Activated CD8-positive, alpha-beta T cell treated with anti-CD3 and anti-CD28 coated beads for 36 hours (primary cell): ENCODE measurements at regions not wholly inside any gene's neighbourhood (a gene's known extent, or its start where the extent isn't known, plus 50 kb on each side); places are given as distances from the start of the nearest gene placed in this dataset.

ENCODE experiments used
- ATAC-seq: fragments of 200-7000 bp; cut with Tn5 transposase; one replicate; pipeline ENCODE4 v1.10.0; 2021; ENCODE audit warnings: mild to moderate bottlenecking, moderate library complexity
- CTCF ChIA-PET: fragments of 350-600 bp; sonication (Branson Sonifier 250); formaldehyde crosslinking; loops from one replicate; lab custom pipeline; 2021; ENCODE audit warnings: antibody characterized with exemption; lab: Charles Lee
- POLR2A ChIA-PET: fragments of 350-600 bp; sonication (Branson Sonifier 250); formaldehyde crosslinking; loops from one replicate; lab custom pipeline; 2021; ENCODE audit warnings: antibody characterized with exemption; lab: Charles Lee
- DNase-seq: peaks from one replicate; pipeline ENCODE4 v3.0.0-alpha.2; 2020
- H3K27ac Mint-ChIP-seq: one replicate; pipeline ENCODE4 v1.8.0; 2021; ENCODE audit warnings: mild to moderate bottlenecking, mixed read lengths
- H3K27me3 Mint-ChIP-seq: one replicate; pipeline ENCODE4 v1.8.0; 2021; ENCODE audit warnings: mixed read lengths
- H3K36me3 Mint-ChIP-seq: one replicate; pipeline ENCODE4 v1.8.0; 2021; ENCODE audit warnings: low read depth, mixed read lengths
- H3K4me1 Mint-ChIP-seq: one replicate; pipeline ENCODE4 v1.8.0; 2021; ENCODE audit warnings: low read depth, mixed read lengths
- H3K4me3 Mint-ChIP-seq: one replicate; pipeline ENCODE4 v1.8.0; 2021; ENCODE audit warnings: mild to moderate bottlenecking, moderate library complexity, mixed read lengths
- H3K9me3 Mint-ChIP-seq: one replicate; pipeline ENCODE4 v1.8.0; 2021; ENCODE audit warnings: mixed read lengths
- intact Hi-C: fragments of 100-400 bp; cut with micrococcal nuclease; formaldehyde crosslinking; loops from one replicate; pipeline ENCODE4 v1.10.0; 2022
- TF ChIP-seq, protein P1 (sequence below): fragments of 200-600 bp; IDR thresholded peaks from one replicate; pipeline ENCODE4 v1.8.0; 2022; ENCODE audit warnings: antibody characterized with exemption, mild to moderate bottlenecking

DNA sequence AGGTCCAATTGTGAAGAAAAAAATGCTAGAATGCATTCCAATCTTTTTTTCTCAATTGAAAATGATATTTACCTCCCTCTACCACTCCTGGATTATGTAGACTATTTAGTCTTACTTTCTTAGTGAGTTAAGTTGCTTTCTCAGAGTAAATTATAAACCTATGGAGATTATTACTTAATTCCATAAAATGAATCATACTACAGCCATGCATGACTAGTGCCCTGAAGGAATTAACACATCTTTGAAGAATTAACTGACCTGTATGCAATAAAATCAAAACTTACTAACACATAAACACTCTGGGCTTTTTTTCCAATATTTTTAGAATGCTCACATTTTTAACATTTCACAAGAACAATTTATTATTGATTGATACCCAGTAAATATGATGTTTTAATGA is 379.4 kb upstream of the DACH1 start:
- TF ChIP-seq, protein P1, sequence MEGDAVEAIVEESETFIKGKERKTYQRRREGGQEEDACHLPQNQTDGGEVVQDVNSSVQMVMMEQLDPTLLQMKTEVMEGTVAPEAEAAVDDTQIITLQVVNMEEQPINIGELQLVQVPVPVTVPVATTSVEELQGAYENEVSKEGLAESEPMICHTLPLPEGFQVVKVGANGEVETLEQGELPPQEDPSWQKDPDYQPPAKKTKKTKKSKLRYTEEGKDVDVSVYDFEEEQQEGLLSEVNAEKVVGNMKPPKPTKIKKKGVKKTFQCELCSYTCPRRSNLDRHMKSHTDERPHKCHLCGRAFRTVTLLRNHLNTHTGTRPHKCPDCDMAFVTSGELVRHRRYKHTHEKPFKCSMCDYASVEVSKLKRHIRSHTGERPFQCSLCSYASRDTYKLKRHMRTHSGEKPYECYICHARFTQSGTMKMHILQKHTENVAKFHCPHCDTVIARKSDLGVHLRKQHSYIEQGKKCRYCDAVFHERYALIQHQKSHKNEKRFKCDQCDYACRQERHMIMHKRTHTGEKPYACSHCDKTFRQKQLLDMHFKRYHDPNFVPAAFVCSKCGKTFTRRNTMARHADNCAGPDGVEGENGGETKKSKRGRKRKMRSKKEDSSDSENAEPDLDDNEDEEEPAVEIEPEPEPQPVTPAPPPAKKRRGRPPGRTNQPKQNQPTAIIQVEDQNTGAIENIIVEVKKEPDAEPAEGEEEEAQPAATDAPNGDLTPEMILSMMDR: no peak
- no peaks in the 10 kb centered on the region for H3K36me3 Mint-ChIP-seq
- ChIA-PET POLR2A (no interaction called here), CTCF (no interaction called here)
- intact Hi-C loops: no loop called here
- ATAC-seq (no peak), DNase-seq (no peak)
- H3K27me3 Mint-ChIP-seq: no peaks in the 10 kb centered on the region
- no peak overlapping the region for H3K27ac Mint-ChIP-seq
- H3K9me3 Mint-ChIP-seq: no peaks in the 10 kb centered on the region
- no peaks in the 10 kb centered on the region for H3K4me1 Mint-ChIP-seq
- no peak overlapping the region for H3K4me3 Mint-ChIP-seq

DNA sequence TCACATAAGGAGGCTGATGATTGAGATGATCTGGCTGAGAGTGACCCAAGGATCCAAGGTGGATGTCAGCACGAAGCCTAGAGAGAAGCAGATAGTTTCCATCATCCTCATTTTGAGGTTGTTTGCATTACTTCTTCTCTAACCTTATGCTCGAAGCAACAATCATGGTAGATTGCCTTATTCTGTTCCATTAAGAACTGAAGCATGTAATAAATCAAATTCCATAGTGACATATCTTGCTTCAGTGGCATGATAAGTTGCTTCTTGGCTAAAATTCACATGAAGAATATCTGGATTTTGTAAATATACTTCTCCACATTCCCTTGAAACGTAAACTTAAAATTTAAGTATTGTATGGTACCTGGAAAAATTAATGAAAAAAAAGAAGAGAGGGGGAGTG is 377.8 kb upstream of the DACH1 start:
- no peak for ATAC-seq
- Mint-ChIP-seq H3K4me1 (no peaks in the 10 kb centered on the region), H3K27ac (no peak overlapping the region), H3K4me3 (no peak overlapping the region), H3K36me3 (no peaks in the 10 kb centered on the region), H3K9me3 (no peaks in the 10 kb centered on the region), H3K27me3 (no peaks in the 10 kb centered on the region)
- TF ChIP-seq, protein P1: no peak
- intact Hi-C loops: no loop called here
- ChIA-PET POLR2A (no interaction called here), CTCF (no interaction called here)
- DNase-seq: no peak

DNA sequence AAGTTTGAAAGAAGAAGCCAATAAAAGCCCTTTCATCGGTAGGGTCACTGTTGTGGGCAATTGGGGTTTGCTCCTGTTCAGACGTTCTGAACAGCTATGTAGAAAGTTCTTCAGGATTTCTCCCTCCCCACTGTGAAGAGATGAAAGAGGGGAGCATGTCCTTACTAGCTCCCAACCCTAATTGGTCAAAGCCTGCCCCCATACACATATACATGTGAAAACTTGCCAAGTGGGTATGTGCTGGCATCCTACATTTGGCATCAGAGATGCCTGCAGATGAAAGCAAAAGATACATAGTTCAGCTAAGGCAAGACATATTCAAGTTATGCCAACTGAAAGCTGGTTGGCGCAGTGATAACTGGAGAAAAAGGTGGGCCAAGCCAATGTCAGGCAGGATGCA is 363.1 kb upstream of the DACH1 start:
- POLR2A ChIA-PET: no interaction called here
- ATAC-seq: no peak
- no peaks in the 10 kb centered on the region for H3K36me3 Mint-ChIP-seq
- TF ChIP-seq, protein P1: no peak
- H3K9me3 Mint-ChIP-seq: peaks cover under 1% of the 10 kb centered on the region
- no peak overlapping the region for H3K4me3 Mint-ChIP-seq
- CTCF ChIA-PET: no interaction called here
- H3K27ac Mint-ChIP-seq: no peak overlapping the region
- intact Hi-C loops: no loop called here
- no peak for DNase-seq
- H3K4me1 Mint-ChIP-seq: no peaks in the 10 kb centered on the region
- no peaks in the 10 kb centered on the region for H3K27me3 Mint-ChIP-seq

DNA sequence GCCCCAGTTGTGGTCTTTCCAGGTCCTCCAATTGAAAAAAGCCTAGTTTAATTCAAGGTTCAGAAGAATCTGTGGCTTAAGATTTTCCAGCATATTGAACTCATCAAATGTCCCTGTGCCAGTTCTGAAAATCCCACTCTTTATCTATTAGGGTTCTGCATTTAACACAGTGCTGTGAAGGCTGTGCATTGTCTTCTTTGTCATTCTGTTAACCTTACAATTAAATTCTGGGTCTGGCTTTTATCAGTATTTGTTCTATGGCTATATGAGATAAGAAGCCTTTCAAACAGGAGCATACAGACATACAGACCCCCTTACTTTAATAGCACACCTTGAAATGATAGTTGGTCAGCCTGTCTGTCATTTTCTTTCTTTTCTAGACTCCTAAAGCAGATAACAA is 362.1 kb upstream of the DACH1 start:
- peaks cover 1% of the 10 kb centered on the region for H3K9me3 Mint-ChIP-seq
- H3K27me3 Mint-ChIP-seq: no peaks in the 10 kb centered on the region
- no peaks in the 10 kb centered on the region for H3K36me3 Mint-ChIP-seq
- ChIA-PET POLR2A (no interaction called here), CTCF (no interaction called here)
- TF ChIP-seq, protein P1: no peak
- H3K4me1 Mint-ChIP-seq: no peaks in the 10 kb centered on the region
- H3K27ac Mint-ChIP-seq: no peak overlapping the region
- no peak overlapping the region for H3K4me3 Mint-ChIP-seq
- DNase-seq (no peak), ATAC-seq (no peak)
- intact Hi-C loops: no loop called here

DNA sequence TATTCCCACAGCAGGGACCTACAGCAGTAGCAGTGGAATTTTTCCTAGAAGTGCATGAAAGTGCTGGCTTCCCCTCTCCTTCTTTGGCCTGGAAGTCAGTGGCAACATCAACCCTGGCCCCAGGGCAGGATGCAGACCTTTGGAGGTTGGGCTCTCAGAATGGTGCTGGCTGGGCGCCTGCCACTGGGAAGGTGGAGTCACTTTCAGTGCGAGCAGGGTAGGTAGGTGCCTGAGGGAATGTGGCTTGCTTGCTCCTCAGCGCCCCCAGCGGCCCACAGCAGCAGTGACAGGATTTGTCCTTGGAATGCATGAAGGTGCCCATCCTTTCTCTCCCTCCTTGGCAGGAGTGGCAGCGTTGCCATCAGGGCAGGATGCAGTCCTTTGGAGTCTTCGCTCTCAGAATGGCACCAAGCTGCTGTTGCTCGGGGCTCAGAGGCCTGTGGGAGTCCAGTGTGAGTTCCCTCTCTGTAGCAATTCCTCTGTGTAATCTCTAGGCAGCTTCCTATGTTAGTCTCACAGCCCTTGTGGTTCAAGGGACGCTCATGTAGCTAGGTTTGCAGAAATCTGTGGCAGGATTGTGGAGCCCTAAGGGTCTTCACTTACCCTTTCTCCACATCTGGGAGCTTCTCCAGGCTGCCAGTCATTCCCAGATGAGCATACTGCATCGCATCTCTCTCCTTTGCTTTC is 354.4 kb upstream of the DACH1 start:
- POLR2A ChIA-PET: no interaction called here

More for the DNA sequence above, 354.4 kb upstream of the DACH1 start:
- peak; percentile 5 for DNase-seq
- TF ChIP-seq, protein P1: no peak
- Mint-ChIP-seq H3K27me3 (no peaks in the 10 kb centered on the region), H3K9me3 (peaks cover 10% of the 10 kb centered on the region), H3K27ac (no peak overlapping the region), H3K4me3 (no peak overlapping the region), H3K4me1 (peaks cover 2% of the 10 kb centered on the region), H3K36me3 (no peaks in the 10 kb centered on the region)
- no peak for ATAC-seq
- CTCF ChIA-PET: no interaction called here
- intact Hi-C loops: no loop called here
